ENCODE measurements at regions not wholly inside any gene's neighbourhood (a gene's known extent, or its start where the extent isn't known, plus 50 kb on each side); places are given as distances from the start of the nearest gene placed in this dataset.
A peak's percentile ranks its signal among the peaks of the same experiment; 100 is the strongest.

- H3K4me3 ChIP-seq (ENCODE audit: low read depth, low read length), result no peak overlapping the region
- no peak for DNase-seq (ENCODE audit: low read depth)
Measured at GRCh38 chr3:168876346-168877035, 780.8 kb upstream of the GOLIM4 start.

DNA sequence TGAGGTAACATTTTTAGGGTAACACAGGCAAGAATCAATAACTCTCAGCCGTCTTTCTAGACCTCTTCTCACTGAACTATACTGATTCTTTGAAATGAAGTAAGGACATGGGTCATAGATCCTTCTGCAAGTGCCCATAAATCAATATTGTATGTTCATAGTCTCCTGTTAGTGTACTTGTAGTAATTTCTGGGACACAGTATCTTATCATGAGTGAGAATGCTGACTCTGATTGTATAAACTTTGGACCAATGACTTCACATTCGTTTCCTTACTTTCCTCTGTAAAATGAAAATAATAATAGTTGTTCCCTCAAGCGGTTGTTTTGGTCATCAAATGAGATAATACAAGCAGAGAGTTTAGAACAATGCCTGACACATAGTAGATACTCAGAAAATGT is 777.1 kb upstream of the GOLIM4 start:
- DNase-seq (ENCODE audit: low read depth), result no peak
- TF ChIP-seq CTCF (IDR thresholded peaks at IDR 0.05; ENCODE audit: insufficient read depth, low read depth, low read length), result no peak
- H3K4me3 ChIP-seq (ENCODE audit: low read depth, low read length), result no peak overlapping the region

More at GRCh38 chr3:168876346-168877035, 780.8 kb upstream of the GOLIM4 start:
- TF ChIP-seq CTCF (IDR thresholded peaks at IDR 0.05; ENCODE audit: insufficient read depth, low read depth, low read length), result no peak

- DNase-seq (ENCODE audit: low read depth), result no peak
- TF ChIP-seq CTCF (IDR thresholded peaks at IDR 0.05; ENCODE audit: insufficient read depth, low read depth, low read length), result no peak
Measured at GRCh38 chr3:168870892-168871291, 775.2 kb upstream of the GOLIM4 start.

GRCh38 chr3:168865022-168865551 is 769.4 kb upstream of the GOLIM4 start:
- no peak overlapping the region for H3K4me3 ChIP-seq (ENCODE audit: low read depth, low read length)
- TF ChIP-seq CTCF (IDR thresholded peaks at IDR 0.05; ENCODE audit: insufficient read depth, low read depth, low read length), result peak; percentile 77
- DNase-seq (ENCODE audit: low read depth), result peak; percentile 30

More at GRCh38 chr3:168870892-168871291, 775.2 kb upstream of the GOLIM4 start:
- no peak overlapping the region for H3K4me3 ChIP-seq (ENCODE audit: low read depth, low read length)

- TF ChIP-seq CTCF (IDR thresholded peaks at IDR 0.05; ENCODE audit: insufficient read depth, low read depth, low read length), result no peak
- no peak for DNase-seq (ENCODE audit: low read depth)
- H3K4me3 ChIP-seq (ENCODE audit: low read depth, low read length), result no peak overlapping the region
Measured at GRCh38 chr3:168864107-168865021, 768.6 kb upstream of the GOLIM4 start.

GRCh38 chr3:168863561-168863960 is 767.8 kb upstream of the GOLIM4 start:
- H3K4me3 ChIP-seq (ENCODE audit: low read depth, low read length), result no peak overlapping the region
- DNase-seq (ENCODE audit: low read depth), result no peak
- TF ChIP-seq CTCF (IDR thresholded peaks at IDR 0.05; ENCODE audit: insufficient read depth, low read depth, low read length), result no peak

All from fibroblast of villous mesenchyme (primary cell).